Heart left ventricle (tissue), 13 donors: ENCODE measurements at regions not wholly inside any gene's neighbourhood (a gene's known extent, or its start where the extent isn't known, plus 50 kb on each side); places are given as distances from the start of the nearest gene placed in this dataset.

Source experiments
- POLR2A ChIP-seq, 2 donors: fragments of 450-650 bp; IDR thresholded peaks; one replicate each; pipeline ENCODE4 v1.6.1; 2017; ENCODE audit warnings: antibody characterized with exemption in 2 of 2, mild to moderate bottlenecking in 2 of 2, moderate library complexity in 2 of 2
- TF ChIP-seq, protein P1 (sequence below), 12 donors: fragments of 200-600 bp; sonication (generic) in 4 of 12; IDR thresholded peaks; one replicate each; pipeline versions ENCODE4 v1.5.0 to v1.8.0; 2018 to 2022; ENCODE audit warnings: antibody characterized with exemption in 12 of 12, mild to moderate bottlenecking in 5 of 12
- donor health status: ischemic (EF 13 %, LVEDD 7.1; RV severe dilation, severe dysfunction).
- donor health status: DM: no; HTN: yes; CAD: no.
- donor health status: DM: no; HTN: no; CAD: no.
- donor health status: ischemic (EF 25% LVEDD 6.9; RV normal size, moderate dysfunction).
- donor health status: ischemic (EF 25% LVEDD 5.7; RV mildly dilated, moderate dysfunction).
- donor health status: ischemic (EF 35%, LVEDD 5.7; RV mildly dilated, moderate dysfunction).
- donor health status: nonischemic (EF 11% LVEDD 7.7; RV severe dilation, severe dysfunction).
- donor health status: DM: yes; HTN: yes; CAD: no.
- donor health status: PGD.
- donor health status: ischemic (EF 29% LVEDD 5.4; RV normal size, mild dysfunction).
- donor health status: nonischemic (EF 23%, LVEDD 6.1; RV moderate dilation, normal function).

DNA sequence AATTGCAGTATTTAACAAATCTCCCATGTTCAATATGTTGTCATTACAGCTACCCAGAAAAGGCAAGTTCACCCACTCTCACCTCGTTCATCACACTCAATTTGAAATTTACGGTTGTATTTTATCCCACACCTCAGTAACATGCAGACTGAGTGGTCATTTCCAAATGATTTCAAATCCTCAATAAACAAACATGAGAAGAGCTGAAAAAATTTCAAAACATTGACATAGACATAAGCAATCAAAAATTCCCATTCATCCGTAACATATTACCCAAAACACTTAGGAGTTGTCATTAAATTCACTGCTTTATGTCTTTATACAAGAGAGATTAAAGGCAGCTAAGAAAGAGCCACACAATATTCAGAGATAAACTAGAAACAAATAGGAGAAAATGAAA, 61.7 kb upstream of the NEBL start:
- no peak for TF ChIP-seq POLR2A (IDR thresholded peaks at IDR 0.05)
- TF ChIP-seq, protein P1, sequence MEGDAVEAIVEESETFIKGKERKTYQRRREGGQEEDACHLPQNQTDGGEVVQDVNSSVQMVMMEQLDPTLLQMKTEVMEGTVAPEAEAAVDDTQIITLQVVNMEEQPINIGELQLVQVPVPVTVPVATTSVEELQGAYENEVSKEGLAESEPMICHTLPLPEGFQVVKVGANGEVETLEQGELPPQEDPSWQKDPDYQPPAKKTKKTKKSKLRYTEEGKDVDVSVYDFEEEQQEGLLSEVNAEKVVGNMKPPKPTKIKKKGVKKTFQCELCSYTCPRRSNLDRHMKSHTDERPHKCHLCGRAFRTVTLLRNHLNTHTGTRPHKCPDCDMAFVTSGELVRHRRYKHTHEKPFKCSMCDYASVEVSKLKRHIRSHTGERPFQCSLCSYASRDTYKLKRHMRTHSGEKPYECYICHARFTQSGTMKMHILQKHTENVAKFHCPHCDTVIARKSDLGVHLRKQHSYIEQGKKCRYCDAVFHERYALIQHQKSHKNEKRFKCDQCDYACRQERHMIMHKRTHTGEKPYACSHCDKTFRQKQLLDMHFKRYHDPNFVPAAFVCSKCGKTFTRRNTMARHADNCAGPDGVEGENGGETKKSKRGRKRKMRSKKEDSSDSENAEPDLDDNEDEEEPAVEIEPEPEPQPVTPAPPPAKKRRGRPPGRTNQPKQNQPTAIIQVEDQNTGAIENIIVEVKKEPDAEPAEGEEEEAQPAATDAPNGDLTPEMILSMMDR (IDR thresholded peaks at IDR 0.05), result no peak
